Calu3 (cell line): ENCODE measurements at regions not wholly inside any gene's neighbourhood (a gene's known extent, or its start where the extent isn't known, plus 50 kb on each side); places are given as distances from the start of the nearest gene placed in this dataset.

ENCODE experiments used
- BruUV-seq: library from RNA; stranded (reverse); fragments of 400-500 nt; replicated peaks from 2 replicates; lab custom pipeline; 2021; lab: Mats Ljungman, UMichigan
- CTCF ChIA-PET: fragments of 300-600 bp; sonication (Branson Sonifier 250); formaldehyde crosslinking; loops from one replicate; lab custom pipeline; 2022; ENCODE audit warnings: antibody characterized with exemption; lab: Charles Lee
- DNase-seq: peaks from one replicate; pipeline ENCODE4 v3.0.0; 2022
- H3K27ac Mint-ChIP-seq: one replicate; pipeline ENCODE4 v1.8.0; 2022; ENCODE audit warnings: mixed read lengths; ENCODE audit not compliant: unreplicated experiment
- H3K27me3 Mint-ChIP-seq: one replicate; pipeline ENCODE4 v1.8.0; 2022; ENCODE audit warnings: mixed read lengths; ENCODE audit not compliant: unreplicated experiment
- H3K36me3 Mint-ChIP-seq: one replicate; pipeline ENCODE4 v1.8.0; 2022; ENCODE audit warnings: mild to moderate bottlenecking, moderate library complexity, mixed read lengths; ENCODE audit not compliant: insufficient read depth, unreplicated experiment
- H3K4me1 Mint-ChIP-seq: one replicate; pipeline ENCODE4 v1.8.0; 2022; ENCODE audit warnings: mild to moderate bottlenecking, low read depth, mixed read lengths; ENCODE audit not compliant: unreplicated experiment
- H3K4me3 Mint-ChIP-seq: one replicate; pipeline ENCODE4 v1.8.0; 2022; ENCODE audit warnings: mild to moderate bottlenecking, low read depth, moderate library complexity, mixed read lengths; ENCODE audit not compliant: unreplicated experiment
- H3K9me3 Mint-ChIP-seq: one replicate; pipeline ENCODE4 v1.8.0; 2022; ENCODE audit warnings: low read depth, mixed read lengths; ENCODE audit not compliant: unreplicated experiment
- intact Hi-C: fragments of 100-400 bp; cut with micrococcal nuclease; formaldehyde crosslinking; loops from one replicate; pipeline ENCODE4 v1.10.0; 2022; ENCODE audit not compliant: unreplicated experiment
- TF ChIP-seq, protein P1 (sequence below): fragments of 200-600 bp; IDR thresholded peaks from one replicate; pipeline ENCODE4 v1.8.0; 2022; ENCODE audit warnings: antibody characterized with exemption; ENCODE audit not compliant: unreplicated experiment

DNA sequence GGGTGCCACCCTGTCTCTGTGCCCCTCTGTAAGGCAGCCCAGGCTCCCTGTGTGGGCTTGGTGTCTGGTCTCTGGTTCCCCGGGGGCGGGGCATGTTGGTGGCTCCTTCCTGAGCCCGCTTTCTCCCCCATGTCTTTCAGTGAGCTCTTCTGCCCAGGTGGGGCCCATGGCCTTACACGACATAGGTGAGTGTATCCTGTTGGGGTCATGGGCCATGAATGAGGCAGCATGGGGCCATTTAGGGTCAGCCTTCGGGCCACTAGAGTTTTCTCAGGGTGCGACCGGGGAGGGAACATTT, 195.1 kb downstream of the UBE3A start:
- TF ChIP-seq, protein P1, sequence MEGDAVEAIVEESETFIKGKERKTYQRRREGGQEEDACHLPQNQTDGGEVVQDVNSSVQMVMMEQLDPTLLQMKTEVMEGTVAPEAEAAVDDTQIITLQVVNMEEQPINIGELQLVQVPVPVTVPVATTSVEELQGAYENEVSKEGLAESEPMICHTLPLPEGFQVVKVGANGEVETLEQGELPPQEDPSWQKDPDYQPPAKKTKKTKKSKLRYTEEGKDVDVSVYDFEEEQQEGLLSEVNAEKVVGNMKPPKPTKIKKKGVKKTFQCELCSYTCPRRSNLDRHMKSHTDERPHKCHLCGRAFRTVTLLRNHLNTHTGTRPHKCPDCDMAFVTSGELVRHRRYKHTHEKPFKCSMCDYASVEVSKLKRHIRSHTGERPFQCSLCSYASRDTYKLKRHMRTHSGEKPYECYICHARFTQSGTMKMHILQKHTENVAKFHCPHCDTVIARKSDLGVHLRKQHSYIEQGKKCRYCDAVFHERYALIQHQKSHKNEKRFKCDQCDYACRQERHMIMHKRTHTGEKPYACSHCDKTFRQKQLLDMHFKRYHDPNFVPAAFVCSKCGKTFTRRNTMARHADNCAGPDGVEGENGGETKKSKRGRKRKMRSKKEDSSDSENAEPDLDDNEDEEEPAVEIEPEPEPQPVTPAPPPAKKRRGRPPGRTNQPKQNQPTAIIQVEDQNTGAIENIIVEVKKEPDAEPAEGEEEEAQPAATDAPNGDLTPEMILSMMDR: no peak
- H3K9me3 Mint-ChIP-seq: no peaks in the 10 kb centered on the region

DNA sequence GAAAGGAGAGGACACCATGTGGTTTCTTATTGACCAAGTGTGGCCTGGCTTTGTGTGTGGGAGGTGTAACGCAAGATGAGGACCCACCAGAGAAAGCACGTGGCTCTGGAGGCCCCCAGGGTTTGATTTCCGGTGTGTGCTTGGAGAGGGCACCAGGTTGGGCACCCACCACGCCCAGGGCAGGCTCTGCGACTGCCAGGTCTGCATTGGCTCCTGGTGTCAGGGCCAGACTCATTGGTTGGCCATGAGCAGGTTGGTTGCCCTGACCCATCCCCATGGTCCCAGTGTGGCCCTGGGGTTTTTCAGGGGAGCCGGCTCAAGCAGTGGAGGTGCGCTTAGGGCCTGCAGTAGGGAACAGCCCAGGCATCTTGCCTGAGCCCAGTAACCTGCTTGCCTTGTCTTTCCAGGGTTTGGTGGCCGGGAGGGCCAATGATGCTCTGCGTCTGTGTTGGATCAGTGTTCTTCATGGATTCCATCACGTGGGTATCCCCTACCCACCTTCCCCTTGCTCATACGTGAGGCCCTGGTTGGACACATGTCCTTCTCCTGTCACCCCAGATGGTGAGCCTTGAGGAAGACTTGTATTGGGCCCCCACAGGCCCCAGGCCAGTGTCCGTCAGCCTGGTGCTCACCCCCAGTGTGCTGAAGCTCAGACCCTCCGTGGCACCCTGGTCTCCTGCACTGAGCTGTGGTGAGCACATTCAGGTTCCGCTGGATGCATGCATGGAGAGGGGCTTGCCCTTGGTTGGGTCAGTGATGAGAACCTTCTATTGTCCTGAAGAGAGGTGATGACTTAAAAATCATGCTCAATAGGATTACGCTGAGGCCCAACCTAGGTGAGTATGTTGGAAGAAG, 193.9 kb downstream of the UBE3A start:
- H3K4me1 Mint-ChIP-seq: no peaks in the 10 kb centered on the region
- H3K27me3 Mint-ChIP-seq: no peaks in the 10 kb centered on the region
- no peak overlapping the region for H3K4me3 Mint-ChIP-seq
- no peak overlapping the region for H3K27ac Mint-ChIP-seq
- intact Hi-C loops: no loop called here
- DNase-seq: no peak
- CTCF ChIA-PET: no interaction called here
- BruUV-seq: no TSS peak
- TF ChIP-seq, protein P1: no peak
- no peaks in the 10 kb centered on the region for H3K9me3 Mint-ChIP-seq
- H3K36me3 Mint-ChIP-seq: no peaks in the 10 kb centered on the region

More for the DNA sequence above, 195.1 kb downstream of the UBE3A start:
- Mint-ChIP-seq H3K4me1 (no peaks in the 10 kb centered on the region), H3K4me3 (no peak overlapping the region), H3K27ac (no peak overlapping the region), H3K36me3 (no peaks in the 10 kb centered on the region), H3K27me3 (no peaks in the 10 kb centered on the region)
- no peak for DNase-seq
- BruUV-seq: no TSS peak
- intact Hi-C loops: no loop called here
- CTCF ChIA-PET: no interaction called here

DNA sequence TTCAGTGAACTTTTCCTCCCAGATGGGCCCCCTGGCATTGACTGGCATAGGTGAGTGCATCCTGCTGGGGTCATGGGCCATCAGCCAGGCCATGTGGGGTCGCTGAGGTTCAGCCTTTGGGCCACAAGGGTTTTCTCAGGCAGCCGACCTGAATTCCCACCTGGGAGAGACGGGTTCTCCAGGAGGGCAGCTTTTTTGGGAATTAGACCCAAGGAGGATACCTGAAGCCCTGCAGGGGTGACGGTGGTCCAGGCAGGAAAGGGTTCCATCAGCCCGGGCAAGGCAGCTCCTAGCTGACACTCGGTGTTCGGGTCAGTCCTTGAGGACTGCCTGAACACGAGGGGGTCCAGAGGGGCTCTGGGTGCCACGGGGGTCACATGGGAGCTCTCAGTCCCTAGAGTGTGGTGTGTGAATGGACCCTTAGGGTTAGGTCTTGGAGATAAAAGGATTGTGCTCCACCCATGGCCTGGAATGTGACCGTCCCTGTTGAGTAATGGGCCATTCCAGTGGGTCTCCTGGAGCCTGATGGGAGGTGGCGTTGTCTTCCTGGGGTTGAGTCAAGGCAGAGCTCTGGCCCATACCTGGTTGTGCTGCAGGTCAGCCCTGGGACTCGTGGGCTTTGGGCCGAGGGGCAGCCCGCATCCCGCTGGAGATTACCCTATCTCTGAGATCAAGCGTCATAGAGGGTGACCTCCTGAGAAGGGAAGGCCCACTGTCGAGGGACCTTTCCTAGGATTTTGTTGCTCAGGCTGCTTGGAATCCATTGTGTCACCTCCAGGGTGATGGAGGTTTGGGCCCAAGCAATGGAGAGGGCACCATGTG, 192.8 kb downstream of the UBE3A start:
- no peaks in the 10 kb centered on the region for H3K36me3 Mint-ChIP-seq
- H3K27me3 Mint-ChIP-seq: no peaks in the 10 kb centered on the region
- no peaks in the 10 kb centered on the region for H3K9me3 Mint-ChIP-seq
- intact Hi-C loops: no loop called here
- TF ChIP-seq, protein P1: no peak
- CTCF ChIA-PET: no interaction called here
- H3K27ac Mint-ChIP-seq: no peak overlapping the region
- no peaks in the 10 kb centered on the region for H3K4me1 Mint-ChIP-seq
- DNase-seq: no peak
- no TSS peak for BruUV-seq
- H3K4me3 Mint-ChIP-seq: no peak overlapping the region

DNA sequence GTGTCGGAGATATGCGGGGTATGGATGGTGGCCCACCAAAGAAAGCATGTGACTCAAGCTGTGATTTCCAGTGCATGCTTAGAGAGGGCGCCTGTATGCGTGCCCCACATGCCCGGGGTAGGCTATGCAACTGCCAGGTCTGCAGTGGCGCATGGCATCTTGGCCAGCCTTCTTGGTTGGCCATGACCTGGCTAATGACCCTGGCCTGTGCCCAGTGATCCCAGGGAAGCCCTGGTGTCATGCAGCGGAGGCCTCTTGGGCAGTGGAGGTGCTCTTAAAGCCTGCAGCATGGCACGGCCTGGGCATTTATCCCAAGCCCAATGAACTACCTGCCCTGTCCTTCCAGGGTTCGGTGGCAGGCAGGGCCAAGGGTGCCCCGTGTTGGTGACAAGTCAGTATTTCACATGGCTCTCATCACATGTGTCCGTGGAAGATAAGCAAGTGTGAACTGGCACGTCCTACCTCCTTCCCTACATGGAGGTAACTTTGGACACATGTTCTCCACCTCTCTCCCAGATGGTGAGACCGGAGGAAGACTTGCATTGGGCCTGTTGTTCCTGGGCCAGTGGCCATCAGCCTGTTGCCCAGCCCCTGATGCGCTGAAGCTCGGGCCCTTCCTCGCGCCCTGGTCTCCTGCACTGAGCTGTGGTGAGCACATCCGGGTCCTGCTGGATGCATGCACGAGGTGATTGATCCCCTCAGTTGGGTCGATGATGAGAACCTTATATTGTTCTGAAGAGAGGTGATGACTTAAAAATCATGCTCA, 192.0 kb downstream of the UBE3A start:
- no peak for DNase-seq
- CTCF ChIA-PET: no interaction called here
- H3K27me3 Mint-ChIP-seq: no peaks in the 10 kb centered on the region
- no peaks in the 10 kb centered on the region for H3K4me1 Mint-ChIP-seq
- intact Hi-C loops: no loop called here
- no peak overlapping the region for H3K27ac Mint-ChIP-seq
- H3K9me3 Mint-ChIP-seq: no peaks in the 10 kb centered on the region
- H3K36me3 Mint-ChIP-seq: no peaks in the 10 kb centered on the region
- TF ChIP-seq, protein P1: no peak
- BruUV-seq: no TSS peak
- H3K4me3 Mint-ChIP-seq: no peak overlapping the region
